Brain microvascular endothelial cell (primary cell): ENCODE measurements at regions not wholly inside any gene's neighbourhood (a gene's known extent, or its start where the extent isn't known, plus 50 kb on each side); places are given as distances from the start of the nearest gene placed in this dataset.
"Not testable (repeated sequence)": the region's sequence is repeated elsewhere in the genome, so short reads cannot be mapped to it uniquely, and the experiment has no call there.

Experiments used
- DNase-seq: peaks from one replicate; pipeline ENCODE4 v3.0.0-alpha.2; 2020
- H3K27ac ChIP-seq: fragments of 250-450 bp; sonication (Bioruptor Pico); 2 replicates; pipeline ENCODE4 v1.5.1; 2020; ENCODE audit warnings: mild to moderate bottlenecking, moderate library complexity
- H3K27me3 ChIP-seq: fragments of 250-450 bp; sonication (Bioruptor Pico); replicated peaks from 2 replicates; pipeline ENCODE4 v1.5.1; 2020; ENCODE audit warnings: mild to moderate bottlenecking
- H3K36me3 ChIP-seq: fragments of 250-450 bp; sonication (Bioruptor Pico); replicated peaks from 2 replicates; pipeline ENCODE4 v1.5.1; 2020; ENCODE audit warnings: mild to moderate bottlenecking
- H3K4me3 ChIP-seq: 2 replicates; pipeline ENCODE4 v1.5.1; 2011; ENCODE audit warnings: low read depth, mild to moderate bottlenecking, control low read depth, low read length, moderate library complexity
- CTCF ChIP-seq: IDR thresholded peaks from 2 replicates; pipeline ENCODE4 v1.5.1; 2011; ENCODE audit warnings: low read depth, mild to moderate bottlenecking, moderate library complexity, low read length, control low read depth, inconsistent platforms; ENCODE audit errors: missing control alignments
- in situ Hi-C: cut with HindIII; loops from 2 replicates; pipeline ENCODE4 v1.10.0; 2017; ENCODE audit warnings: low sequenced_read_pairs, low pct_ligation_motif_present

GRCh38 chr18:59800897-59801296 is 98.9 kb upstream of the PMAIP1 start:
- in situ Hi-C loops = loop anchor here (25.0 kb wide), 1 partner anchor 164 kb away; no protein-coding TSS in a partner anchor
- TF ChIP-seq CTCF = no peak
- H3K36me3 ChIP-seq = no peaks in the 10 kb centered on the region
- no peak overlapping the region for H3K27ac ChIP-seq
- no peak overlapping the region for H3K4me3 ChIP-seq
- H3K27me3 ChIP-seq = no peaks in the 10 kb centered on the region
- DNase-seq = no peak

GRCh38 chr18:59799383-59800015 is 100.3 kb upstream of the PMAIP1 start:
- no peak for TF ChIP-seq CTCF
- in situ Hi-C loops = loop anchor here (25.0 kb wide), 1 partner anchor 162 kb away; no protein-coding TSS in a partner anchor
- no peak overlapping the region for H3K4me3 ChIP-seq
- H3K27ac ChIP-seq = no peak overlapping the region
- no peak for DNase-seq
- H3K36me3 ChIP-seq = no peaks in the 10 kb centered on the region
- H3K27me3 ChIP-seq = no peaks in the 10 kb centered on the region

- Histone ChIP-seq H3K36me3 (no peaks in the 10 kb centered on the region), H3K4me3 (no peak overlapping the region), H3K27ac (no peak overlapping the region), H3K27me3 (no peaks in the 10 kb centered on the region)
- no peak for TF ChIP-seq CTCF
- in situ Hi-C loops = no loop called here
- no peak for DNase-seq
Measured at GRCh38 chr18:59795882-59796281, 98.7 kb upstream of the CCBE1 start.

- in situ Hi-C loops = no loop called here
- TF ChIP-seq CTCF = no peak
- Histone ChIP-seq H3K27me3 (no peaks in the 10 kb centered on the region), H3K27ac (no peak overlapping the region), H3K4me3 (no peak overlapping the region), H3K36me3 (no peaks in the 10 kb centered on the region)
- DNase-seq = no peak
Measured at GRCh38 chr18:59792353-59792752, 95.1 kb upstream of the CCBE1 start.

- H3K27me3 ChIP-seq, DNase-seq, H3K27ac ChIP-seq, H3K4me3 ChIP-seq, in situ Hi-C loops, H3K36me3 ChIP-seq: not testable (repeated sequence)
Measured at GRCh38 chr18:59790346-59790936, 93.2 kb upstream of the CCBE1 start.

- no peak for TF ChIP-seq CTCF
- no peak for DNase-seq
- Histone ChIP-seq H3K4me3 (no peak overlapping the region), H3K27ac (no peak overlapping the region), H3K36me3 (no peaks in the 10 kb centered on the region), H3K27me3 (no peaks in the 10 kb centered on the region)
- in situ Hi-C loops = no loop called here
Measured at GRCh38 chr18:59788791-59789106, 91.5 kb upstream of the CCBE1 start.
